NCI-H345 (cell line): ENCODE measurements at regions not wholly inside any gene's neighbourhood (a gene's known extent, or its start where the extent isn't known, plus 50 kb on each side); places are given as distances from the start of the nearest gene placed in this dataset.
"Not testable (repeated sequence)": the region's sequence is repeated elsewhere in the genome, so short reads cannot be mapped to it uniquely, and the experiment has no call there.

ENCODE experiments used
- DNase-seq: peaks from one replicate; lab custom pipeline; 2025; lab: John Stamatoyannopoulos, UW

- DNase-seq: no peak
These were observed 342.8 kb upstream of the NDST4 start for GRCh38 chr4:115456231-115456630.

DNA sequence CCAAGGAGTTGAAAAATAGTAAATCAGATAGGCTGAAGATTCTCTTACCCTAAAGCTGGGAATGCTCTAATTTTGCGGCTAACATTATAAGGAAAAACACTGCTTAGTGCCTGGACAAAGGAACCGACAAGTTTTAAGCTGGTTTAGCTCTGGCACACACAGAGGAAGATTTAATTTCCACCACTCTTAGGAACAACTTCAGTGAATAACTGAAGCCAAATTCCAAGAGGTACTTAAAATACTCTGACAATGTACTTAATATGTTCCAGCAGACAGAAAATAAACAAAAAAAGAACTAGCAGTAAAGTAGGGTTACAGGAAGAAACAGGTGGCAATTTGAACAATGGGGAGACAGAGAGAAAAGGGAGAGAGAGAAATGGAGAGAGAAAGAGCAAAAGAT is 340.8 kb upstream of the NDST4 start:
- no peak for DNase-seq

DNA sequence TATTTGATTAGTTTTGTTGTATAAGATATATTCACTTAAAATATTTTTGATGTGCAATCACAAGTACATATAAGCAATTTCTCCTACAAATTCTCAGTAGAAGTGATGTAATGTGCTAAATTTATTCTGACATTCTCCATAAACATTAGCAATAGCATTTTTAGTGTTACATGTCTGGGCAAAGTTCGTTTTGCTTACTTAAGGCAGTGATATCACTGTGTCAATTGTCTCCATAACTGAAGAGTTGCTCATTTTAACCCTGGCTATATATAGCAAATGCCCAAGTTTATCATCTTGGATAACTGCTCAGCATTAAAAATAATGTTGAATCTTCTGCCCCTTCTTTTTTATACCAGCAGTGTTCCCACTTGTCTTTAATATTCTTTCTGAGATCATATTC is 340.0 kb upstream of the NDST4 start:
- no peak for DNase-seq

- not testable (repeated sequence) for DNase-seq
These were observed 338.8 kb upstream of the NDST4 start for GRCh38 chr4:115452229-115452628.

DNA sequence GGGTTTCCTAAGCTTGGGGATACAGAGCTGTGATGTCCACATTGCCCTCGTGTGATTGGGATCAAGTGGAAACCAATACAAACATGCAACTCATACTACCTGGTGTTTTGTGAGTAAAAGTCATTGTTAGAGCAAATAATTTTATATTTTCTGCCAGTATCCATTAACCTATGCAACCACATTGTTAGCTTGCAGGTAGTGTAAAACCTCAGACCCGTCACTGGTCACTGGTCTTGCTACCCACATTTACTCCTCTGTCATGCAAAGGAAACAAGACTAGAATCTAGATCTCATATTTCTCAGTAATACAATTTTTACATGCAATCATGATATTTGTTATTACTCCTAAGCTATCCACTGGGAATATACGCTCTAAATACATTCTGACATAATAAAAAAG is 324.3 kb upstream of the NDST4 start:
- DNase-seq: no peak

GRCh38 chr4:115433491-115433890 is 320.1 kb upstream of the NDST4 start:
- no peak for DNase-seq

- DNase-seq: no peak
These were observed 316.6 kb upstream of the NDST4 start for GRCh38 chr4:115430024-115430423.

DNA sequence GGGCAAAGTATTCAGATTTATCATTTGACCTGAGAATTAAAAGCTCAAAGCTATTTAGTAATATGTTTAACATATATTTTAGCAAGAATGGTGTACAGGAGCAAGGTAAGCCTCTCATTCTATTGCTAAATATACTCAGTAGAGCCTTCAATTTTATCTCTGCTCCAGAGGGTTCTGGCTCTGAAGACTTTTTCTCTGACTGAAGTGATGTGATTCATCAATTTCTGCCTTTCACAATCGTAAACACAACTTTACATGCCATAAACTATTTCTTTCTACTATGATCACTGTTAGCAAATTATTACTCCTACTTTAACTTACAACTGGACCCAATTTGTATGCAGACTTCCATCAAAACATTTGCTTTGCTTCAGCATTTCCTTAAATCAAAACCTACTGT is 315.0 kb upstream of the NDST4 start:
- no peak for DNase-seq

DNA sequence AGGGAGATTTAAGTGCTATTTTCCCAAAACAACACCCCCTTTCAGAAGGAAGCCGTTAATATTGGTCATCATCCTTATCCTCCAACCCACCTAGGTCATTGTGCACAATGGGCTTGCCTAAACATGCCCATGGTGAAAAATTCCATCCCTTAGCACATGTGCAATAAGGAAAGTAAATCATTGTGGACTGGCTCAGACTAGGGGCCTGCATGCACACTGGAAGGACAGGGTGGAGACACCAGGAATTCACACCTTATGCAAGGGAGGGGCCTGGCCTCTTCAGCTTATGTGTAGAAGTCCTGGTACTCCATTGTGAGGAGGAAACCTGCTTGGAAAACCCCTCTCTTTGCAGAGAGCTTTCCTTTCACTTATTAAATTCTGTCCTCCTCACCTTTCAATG is 311.4 kb upstream of the NDST4 start:
- no peak for DNase-seq

- DNase-seq: no peak
These were observed 305.4 kb upstream of the NDST4 start for GRCh38 chr4:115418635-115419396.

DNA sequence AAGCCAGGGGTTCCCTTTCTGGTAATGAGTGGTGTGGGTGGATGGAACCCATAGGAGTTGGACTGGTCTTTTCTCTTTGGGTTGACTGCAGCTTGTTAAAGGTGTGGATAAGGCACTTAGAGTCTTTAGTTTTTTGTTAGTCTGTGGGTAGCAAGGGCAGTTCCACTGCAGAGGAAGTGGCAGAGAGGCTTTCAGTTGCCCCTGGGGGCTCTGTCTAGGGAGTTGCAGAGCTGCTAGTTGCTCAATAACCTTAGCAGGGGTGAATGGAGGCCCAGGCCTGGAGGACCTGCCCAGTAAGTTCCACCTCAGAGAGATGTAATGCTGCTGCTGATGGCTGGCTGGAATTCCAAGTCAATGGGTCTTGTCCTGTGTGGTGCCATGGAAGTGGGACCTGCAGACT is 282.6 kb upstream of the NDST4 start:
- no peak for DNase-seq

DNA sequence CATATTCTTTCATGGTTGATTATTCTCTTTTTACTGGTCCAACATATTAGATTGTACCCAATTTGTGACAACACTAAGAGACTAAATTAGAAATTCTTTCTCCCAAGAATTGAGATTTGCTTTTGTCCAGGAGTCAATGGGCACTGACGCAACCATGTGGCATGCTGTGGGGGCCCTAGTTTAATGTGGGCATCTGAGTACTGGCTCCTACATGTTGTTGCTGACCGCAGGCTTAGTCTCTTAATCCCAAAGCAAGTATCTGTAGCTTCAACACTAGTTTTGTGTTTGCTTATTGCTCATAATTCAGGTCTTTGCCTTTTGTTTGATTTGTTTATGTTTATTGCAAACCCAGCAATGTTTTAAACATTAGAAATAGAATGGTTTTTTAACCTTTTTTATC is 263.4 kb upstream of the NDST4 start:
- no peak for DNase-seq

DNA sequence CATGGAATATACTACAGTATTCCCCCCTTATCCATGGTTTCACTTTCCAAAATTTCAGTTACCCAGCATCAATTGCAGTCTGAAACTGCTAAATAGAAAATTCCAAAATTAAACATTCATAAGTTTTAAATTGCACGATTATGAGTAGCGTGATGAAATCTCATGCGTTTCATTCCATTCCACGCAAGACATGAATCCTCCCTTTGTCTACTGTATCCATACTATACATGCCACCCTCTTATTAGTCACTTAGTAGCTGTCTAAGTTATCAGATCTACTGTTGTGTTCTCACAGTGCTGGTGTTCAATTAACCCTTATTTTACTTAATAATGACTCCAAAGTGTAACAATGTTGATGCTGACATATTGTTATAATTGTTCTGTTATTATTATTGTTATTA is 261.2 kb upstream of the NDST4 start:
- DNase-seq: no peak

GRCh38 chr4:115370490-115370889 is 257.1 kb upstream of the NDST4 start:
- DNase-seq: no peak

DNA sequence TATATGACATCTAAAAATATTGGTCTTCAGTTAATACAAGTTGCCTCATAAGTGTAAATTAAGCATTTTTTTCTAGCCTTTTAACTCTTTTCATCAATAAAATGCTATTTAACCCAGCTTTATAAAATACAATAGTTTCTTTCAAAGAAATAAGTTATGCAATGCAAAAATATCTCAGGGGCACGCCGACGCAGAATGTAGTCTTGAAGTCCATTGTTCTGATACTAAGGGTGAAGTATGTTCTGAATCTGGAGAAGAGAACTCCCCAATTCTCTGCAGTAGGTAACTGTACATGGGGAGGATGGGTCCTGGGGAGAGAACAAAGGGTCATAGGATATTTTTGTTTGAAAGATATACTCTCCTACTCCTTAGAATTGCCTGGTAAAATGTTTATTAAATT is 256.6 kb upstream of the NDST4 start:
- no peak for DNase-seq

DNA sequence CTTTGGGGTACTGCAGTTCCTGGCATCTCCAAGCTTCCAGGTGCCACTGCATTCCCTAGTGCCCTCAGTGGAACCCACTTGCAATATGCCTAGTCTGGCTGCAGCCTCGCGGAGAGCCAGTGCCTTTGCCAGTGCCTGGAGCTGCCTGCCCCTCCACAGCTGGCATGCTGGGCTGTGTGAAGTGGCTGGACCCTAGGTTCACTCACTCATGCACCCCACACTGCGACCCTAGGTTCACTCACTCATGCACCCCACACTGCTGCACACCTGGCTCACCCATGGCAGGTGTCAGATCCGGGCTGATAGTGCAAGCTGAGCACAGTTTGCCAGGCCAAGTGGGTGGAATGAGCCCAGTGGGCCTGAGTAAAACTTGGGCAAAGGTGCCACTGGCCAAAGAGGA is 253.0 kb upstream of the NDST4 start:
- DNase-seq: no peak

DNA sequence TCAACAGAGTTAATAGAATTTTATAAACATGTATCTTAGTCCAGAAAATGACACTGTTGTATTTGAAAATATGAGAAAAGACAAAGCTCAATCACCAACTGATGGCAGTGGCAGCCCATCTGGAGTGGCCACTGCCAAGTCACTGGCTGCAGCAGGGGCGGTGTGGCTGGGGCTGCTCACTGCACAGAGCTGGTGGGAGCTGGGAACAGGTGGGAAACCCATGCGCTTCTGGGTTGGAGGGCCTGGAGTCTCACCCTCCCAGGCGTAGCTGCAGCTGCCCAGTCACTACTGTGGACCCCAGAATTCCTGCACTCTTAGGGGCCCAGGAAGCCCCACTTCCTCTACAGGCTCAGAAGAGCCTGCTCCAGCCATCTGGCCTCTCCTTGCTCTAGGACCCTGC is 251.8 kb upstream of the NDST4 start:
- no peak for DNase-seq

- DNase-seq: no peak
These were observed 248.4 kb upstream of the NDST4 start for GRCh38 chr4:115361781-115362180.

DNA sequence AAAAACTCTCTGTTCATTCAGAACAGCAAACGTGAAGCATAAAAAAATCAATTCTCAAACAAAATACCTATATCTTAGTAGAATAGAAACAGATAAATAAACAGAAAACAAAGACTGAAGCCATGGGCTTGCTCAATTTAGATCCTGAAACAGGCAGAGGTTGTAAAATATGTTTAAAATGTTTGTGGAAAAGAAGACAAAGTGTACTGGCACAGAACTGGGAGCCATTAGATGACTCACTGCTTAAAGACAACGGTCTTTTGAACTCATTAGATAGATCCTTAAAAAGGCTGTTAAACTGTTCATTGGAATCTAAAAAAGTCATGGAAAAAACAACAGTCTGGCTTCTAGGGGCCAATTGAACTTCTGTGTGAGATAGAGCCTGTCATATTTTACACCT is 247.0 kb upstream of the NDST4 start:
- DNase-seq: no peak

DNA sequence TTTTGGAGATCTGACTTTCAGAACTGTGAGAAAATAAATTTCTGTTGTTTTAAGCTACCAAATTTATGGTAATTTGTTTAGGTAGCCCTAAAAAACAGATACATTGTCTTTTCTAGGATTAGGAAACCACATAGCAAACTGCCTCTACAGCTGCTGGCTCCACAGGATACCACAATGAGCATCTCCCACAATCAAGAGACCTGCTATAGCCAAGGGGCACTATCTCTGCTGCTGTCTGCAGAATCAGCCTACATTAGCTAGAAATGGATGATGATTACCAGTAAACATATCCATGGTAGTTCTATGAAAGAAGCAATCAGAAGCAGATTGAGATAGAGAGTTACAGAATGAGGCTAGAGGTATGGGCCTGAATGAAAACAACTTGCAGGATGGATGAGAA is 244.4 kb upstream of the NDST4 start:
- DNase-seq: no peak

- no peak for DNase-seq
These were observed 242.8 kb upstream of the NDST4 start for GRCh38 chr4:115356176-115356575.

- DNase-seq: no peak
These were observed 241.9 kb upstream of the NDST4 start for GRCh38 chr4:115355329-115355728.

- DNase-seq: no peak
These were observed 239.9 kb upstream of the NDST4 start for GRCh38 chr4:115353370-115353769.

DNA sequence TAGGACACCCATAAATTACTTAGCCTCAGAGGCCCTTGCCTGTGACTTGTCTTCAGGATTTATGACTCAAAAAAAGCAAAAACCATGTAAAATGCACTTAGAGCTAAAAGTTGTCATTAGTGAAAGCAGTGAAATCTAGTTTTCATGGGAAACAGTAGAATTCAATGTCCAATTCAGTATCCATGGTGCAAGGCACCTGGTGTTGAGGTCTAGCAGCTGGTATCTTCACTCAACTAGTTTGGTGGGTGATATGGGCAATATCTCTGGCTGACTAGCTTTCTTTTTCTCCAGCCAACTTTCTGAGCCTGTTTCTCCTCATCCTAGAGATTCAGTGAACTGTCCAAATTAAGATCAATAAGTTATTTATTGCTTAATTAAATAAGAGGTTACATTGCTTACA is 229.8 kb upstream of the NDST4 start:
- no peak for DNase-seq
